Activated naive CD8-positive, alpha-beta T cell treated with anti-CD3 and anti-CD28 coated beads, Interleukin-2, amount 50 U/mL, for 24 hours (primary cell): ENCODE measurements at regions not wholly inside any gene's neighbourhood (a gene's known extent, or its start where the extent isn't known, plus 50 kb on each side); places are given as distances from the start of the nearest gene placed in this dataset.
"Not testable (repeated sequence)": the region's sequence is repeated elsewhere in the genome, so short reads cannot be mapped to it uniquely, and the experiment has no call there.

Experiments
- ATAC-seq: fragments of 150-1000 bp; cut with Tn5 transposase; one replicate; pipeline ENCODE4 v1.10.0; 2021
- DNase-seq: peaks from one replicate; pipeline ENCODE4 v3.0.0; 2021
- H3K27ac Mint-ChIP-seq: one replicate; pipeline ENCODE4 v1.8.0; 2021; ENCODE audit warnings: mild to moderate bottlenecking, mixed read lengths
- H3K27me3 Mint-ChIP-seq: one replicate; pipeline ENCODE4 v1.8.0; 2021; ENCODE audit warnings: mixed read lengths
- H3K36me3 Mint-ChIP-seq: one replicate; pipeline ENCODE4 v1.8.0; 2021; ENCODE audit warnings: low read depth, mixed read lengths
- H3K4me1 Mint-ChIP-seq: one replicate; pipeline ENCODE4 v1.8.0; 2021; ENCODE audit warnings: mixed read lengths
- H3K4me3 Mint-ChIP-seq: one replicate; pipeline ENCODE4 v1.8.0; 2021; ENCODE audit warnings: mild to moderate bottlenecking, moderate library complexity, mixed read lengths
- H3K9me3 Mint-ChIP-seq: one replicate; pipeline ENCODE4 v1.8.0; 2021; ENCODE audit warnings: mixed read lengths

DNA sequence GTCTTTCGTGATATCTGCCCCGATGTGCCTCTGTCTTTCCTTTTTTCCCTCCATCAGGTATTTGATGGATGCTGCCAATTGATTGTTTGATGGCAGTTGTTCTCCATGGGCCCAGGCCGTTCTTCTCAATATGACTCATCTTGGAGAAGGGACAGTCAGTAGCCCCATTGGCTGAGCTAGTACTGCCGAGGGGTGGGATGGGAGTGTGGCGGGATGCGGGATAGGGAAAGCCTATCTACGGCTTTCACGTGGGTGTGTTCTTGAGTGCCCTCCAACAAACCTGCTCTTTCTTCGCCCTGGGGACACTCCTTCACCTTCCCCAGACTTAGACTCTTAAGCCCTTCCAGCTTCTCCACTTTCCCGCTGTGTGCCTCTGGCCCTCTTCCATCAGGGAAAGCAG, 159.4 kb downstream of the GOLGA8K start:
- not testable (repeated sequence) for ATAC-seq, H3K4me1 Mint-ChIP-seq, DNase-seq, H3K9me3 Mint-ChIP-seq, H3K4me3 Mint-ChIP-seq, H3K27ac Mint-ChIP-seq, H3K27me3 Mint-ChIP-seq, H3K36me3 Mint-ChIP-seq

- not testable (repeated sequence) for H3K9me3 Mint-ChIP-seq, H3K27ac Mint-ChIP-seq, H3K27me3 Mint-ChIP-seq, H3K36me3 Mint-ChIP-seq, H3K4me3 Mint-ChIP-seq, DNase-seq, ATAC-seq, H3K4me1 Mint-ChIP-seq
Measured at GRCh38 chr15:32242780-32243528, 160.1 kb downstream of the GOLGA8K start.

- not testable (repeated sequence) for H3K27ac Mint-ChIP-seq, H3K4me3 Mint-ChIP-seq, H3K4me1 Mint-ChIP-seq, ATAC-seq, H3K9me3 Mint-ChIP-seq, DNase-seq, H3K36me3 Mint-ChIP-seq, H3K27me3 Mint-ChIP-seq
Measured at GRCh38 chr15:32227410-32228114, 175.5 kb downstream of the GOLGA8K start.

- H3K4me3 Mint-ChIP-seq: no peak overlapping the region
- H3K27ac Mint-ChIP-seq: no peak overlapping the region
- no peak for DNase-seq
- no peak for ATAC-seq
- H3K9me3 Mint-ChIP-seq: peaks cover 19% of the 10 kb centered on the region
- H3K27me3 Mint-ChIP-seq: no peaks in the 10 kb centered on the region
- no peaks in the 10 kb centered on the region for H3K36me3 Mint-ChIP-seq
- H3K4me1 Mint-ChIP-seq: no peaks in the 10 kb centered on the region
Measured at GRCh38 chr15:32222716-32223115, 180.4 kb downstream of the GOLGA8K start.
